ENCODE measurements at regions not wholly inside any gene's neighbourhood (a gene's known extent, or its start where the extent isn't known, plus 50 kb on each side); places are given as distances from the start of the nearest gene placed in this dataset.
"Not testable (repeated sequence)": the region's sequence is repeated elsewhere in the genome, so short reads cannot be mapped to it uniquely, and the experiment has no call there.

DNA sequence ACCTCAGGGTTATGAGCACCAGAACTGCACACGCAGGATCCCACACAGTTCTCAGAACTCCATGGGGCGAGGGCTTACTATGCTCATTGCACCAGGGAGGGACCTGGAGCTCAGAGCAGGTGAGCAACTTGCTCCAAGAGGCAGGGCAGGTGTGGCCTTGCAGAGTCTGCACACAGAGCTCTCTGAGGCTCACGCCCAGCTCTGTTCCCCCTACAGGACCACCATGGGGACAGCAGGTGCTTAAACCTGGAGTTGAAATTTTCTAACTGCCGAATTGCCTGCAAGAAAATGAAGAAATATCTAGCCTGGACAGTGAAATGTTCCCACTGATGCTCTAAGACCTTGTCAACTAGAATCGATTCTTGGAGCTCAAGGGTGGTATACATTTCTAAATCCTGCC, 49.9 kb upstream of the MSMB start:
- DNase-seq; intact Hi-C loops (cut with DNase I): not testable (repeated sequence)

DNA sequence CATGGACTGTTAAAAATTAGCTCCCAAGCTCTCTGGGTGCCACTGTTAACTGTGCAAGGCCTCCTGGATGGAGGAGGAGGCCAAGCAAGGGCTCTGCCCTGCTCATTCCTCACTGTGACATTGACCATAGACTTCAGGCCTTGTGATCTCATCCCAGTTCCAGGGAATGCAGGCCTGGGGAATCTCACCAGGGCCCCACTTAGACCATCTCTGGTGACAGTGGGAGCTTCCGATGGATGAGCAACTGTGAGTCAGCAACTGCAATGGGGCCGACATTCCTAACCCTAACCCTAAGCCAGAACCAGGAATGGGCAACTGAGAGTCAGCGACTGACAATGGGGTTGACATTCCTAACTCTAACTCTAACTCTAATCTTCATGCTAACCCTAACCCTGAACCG, 50.4 kb upstream of the MSMB start:
- intact Hi-C loops (cut with DNase I), result no loop called here
- no peak for DNase-seq

DNA sequence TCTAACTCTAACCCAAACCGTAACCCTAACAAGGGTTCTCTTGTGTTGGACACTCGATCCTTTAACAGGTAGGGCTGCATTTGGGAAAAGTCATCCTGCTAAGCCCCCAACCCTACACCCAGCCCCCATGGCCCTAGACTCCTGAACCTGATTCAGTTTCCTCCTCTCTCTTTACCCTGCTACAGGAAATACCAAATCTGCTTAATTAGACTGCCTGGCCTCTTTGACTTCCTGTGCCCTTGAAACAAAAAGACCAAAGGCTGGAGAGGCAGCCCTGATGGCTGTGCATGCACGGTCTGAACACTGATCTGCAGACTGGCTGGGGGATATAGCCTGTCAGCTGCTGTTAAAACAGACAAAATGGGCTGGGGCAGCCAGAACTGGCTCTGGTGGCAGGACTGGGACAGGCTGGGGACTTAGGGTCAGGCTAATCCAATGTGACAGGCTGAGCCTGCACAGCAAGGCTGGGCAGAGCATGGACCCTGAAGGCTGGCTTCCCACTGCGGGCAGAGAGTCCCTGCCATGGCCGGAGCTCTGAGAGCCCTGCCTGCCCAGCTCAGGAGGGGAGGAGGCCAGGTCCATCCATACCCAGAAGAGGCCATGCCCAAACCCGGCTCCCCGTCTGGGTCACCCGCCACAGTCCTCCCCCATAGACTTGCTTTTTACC, 51.0 kb upstream of the MSMB start:
- intact Hi-C loops (cut with DNase I), result no loop called here
- peak in 1 of 10 donors; percentile 72 for DNase-seq

DNA sequence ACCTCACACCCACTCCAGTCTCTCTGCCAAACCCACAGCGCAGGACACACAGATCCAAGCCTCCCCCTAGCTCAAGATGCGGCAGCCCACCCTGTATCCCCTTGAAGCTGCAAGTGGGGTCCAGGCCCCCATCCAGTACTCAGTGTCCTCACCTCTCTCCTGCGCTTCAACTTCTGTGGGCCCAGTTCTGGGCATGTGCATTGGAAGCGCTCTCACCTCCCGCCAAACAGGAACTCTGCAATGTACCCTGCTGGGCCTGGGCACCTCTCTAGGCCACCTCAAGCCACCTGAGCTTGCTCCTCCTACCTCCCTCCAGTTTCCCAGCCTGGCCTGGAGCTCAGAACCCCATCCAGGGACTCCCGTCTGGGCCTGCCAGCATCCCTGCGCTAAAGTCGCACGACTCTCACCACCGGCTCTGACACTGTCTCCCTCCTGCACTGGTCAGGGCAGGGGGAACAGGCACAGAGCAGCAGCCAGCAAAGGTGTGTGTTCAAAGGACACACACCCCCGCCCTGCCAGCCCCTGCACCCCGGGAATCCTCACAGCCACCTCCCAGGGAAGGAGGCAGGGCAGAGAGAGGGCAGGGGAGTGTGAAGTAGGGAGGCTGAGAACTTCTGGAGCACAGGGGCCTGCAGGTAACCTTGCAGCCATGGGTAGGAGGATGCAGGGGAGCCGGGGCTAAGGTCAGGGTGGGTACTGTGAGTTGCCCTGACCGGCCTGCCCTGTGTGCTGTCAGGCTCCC, 51.7 kb upstream of the MSMB start:
- no peak for DNase-seq

DNA sequence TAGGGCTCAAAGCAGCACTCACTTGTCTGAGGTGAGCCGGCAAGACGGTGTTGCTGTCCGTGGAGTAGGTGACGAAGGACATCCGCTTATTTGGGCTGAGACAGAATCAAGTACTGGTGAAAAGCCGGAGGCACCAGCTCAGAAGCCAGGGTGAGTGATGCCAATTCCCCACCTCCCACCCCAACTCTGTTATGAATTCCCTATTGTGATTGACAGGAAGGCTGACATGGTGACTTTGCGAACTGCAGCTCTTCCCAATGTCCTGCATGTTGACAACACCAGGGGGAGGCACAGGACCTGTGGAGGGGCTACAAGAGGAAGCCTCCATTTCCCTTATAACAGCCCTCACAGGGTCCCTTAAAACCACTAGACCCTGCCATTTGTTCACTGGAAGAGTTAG, 52.3 kb upstream of the MSMB start:
- intact Hi-C loops (cut with DNase I), result no loop called here
- no peak for DNase-seq

More for the DNA sequence above, 51.7 kb upstream of the MSMB start:
- intact Hi-C loops (cut with DNase I), result no loop called here

DNA sequence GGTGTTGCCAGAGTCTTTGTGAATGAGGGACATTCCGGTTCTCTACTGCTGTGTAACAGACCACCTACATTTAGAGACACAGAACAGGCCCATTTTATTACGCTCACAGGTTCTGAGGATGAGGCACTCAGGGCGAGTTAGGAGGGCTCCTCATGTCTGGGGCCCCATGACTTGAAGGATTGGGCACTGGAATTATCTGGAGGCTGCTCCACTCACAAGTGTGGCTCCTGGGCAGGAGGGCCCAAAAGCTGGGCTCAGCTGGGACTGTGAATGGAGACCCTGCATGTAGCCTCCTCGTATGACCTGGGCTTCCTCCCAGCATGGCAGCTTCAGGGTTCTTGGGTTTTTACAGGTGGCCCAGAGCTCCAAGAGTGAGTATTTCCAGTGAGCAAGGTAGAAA, 52.9 kb upstream of the MSMB start:
- intact Hi-C loops (cut with DNase I); DNase-seq: not testable (repeated sequence)

DNA sequence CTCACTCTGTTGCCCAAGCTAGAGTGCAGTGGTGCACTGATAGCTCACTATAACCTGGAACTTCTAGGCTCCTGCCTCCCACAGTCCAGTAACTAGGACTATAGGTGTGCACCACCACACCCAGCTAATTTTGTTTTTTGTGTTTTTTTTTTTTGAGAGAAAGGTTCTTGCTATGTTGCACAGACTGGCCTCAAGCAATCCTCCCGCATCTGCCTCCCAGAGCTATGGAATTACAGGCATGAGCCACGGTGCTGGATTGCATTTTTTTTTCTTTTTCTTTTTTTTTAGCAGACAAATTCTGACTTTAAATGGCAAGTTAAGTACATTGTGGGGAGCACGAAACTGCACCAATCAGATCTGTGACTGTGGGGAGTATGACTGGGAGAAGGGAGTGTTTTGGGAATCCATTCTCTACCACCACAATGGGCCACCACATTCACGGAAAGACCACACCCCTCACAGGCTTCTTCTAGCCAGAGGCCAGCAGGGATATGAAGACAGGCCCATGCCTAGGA, 58.1 kb upstream of the MSMB start:
- no peak for DNase-seq
- intact Hi-C loops (cut with DNase I), result no loop called here

DNA sequence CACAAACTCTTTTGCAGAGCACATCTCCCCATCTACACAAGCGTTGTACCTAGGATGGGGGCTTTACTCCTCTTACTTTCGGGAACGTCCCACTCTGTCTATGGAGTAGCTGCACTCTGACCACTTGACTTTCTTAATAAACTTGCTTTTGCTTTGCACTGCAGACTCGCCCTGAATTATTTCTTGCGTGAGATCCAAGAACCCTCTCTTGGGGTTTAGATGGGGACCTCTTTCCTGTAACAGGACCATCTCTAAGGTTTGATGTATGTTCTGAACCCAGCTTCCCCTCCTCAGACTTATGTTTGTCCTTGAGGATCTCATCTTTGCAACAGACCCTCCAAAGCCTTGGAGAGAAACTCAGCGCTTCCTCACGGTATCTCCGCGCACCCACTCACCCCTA, 59.3 kb upstream of the MSMB start:
- DNase-seq, result not testable (repeated sequence)
- intact Hi-C loops (cut with DNase I), result loop anchor here (5.0 kb wide), 1 partner anchor 177 kb away; no protein-coding TSS in a partner anchor

DNA sequence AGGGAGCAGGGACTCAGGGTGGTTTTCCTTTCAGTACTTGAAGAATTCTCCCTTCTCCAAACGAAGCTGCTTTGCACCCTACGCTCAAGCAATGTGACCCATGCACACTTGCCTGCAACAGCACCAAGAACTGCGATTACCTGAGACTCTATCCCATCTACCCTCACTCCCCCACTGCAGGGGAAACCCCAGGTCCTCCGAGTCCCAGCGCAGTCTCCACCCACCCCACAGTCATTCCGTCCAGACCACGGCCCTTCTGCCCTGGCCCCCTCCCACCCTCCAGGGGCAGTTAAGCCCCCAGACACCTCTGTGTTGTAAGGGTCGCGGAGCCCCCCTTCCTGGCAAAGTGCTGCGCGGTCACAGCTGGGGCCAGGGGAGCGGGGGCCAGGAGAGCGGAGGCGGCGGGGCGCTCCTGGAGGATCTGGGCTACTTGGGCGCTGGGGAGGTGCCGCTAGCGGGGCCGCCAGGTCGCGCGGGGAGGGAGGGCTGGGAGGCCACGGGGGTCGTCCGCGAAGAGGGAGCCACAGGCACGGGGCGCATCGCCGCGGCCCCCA, 59.9 kb upstream of the MSMB start:
- not testable (repeated sequence) for DNase-seq
- intact Hi-C loops (cut with DNase I), result loop anchor here (5.0 kb wide), 1 partner anchor 176 kb away; no protein-coding TSS in a partner anchor

DNA sequence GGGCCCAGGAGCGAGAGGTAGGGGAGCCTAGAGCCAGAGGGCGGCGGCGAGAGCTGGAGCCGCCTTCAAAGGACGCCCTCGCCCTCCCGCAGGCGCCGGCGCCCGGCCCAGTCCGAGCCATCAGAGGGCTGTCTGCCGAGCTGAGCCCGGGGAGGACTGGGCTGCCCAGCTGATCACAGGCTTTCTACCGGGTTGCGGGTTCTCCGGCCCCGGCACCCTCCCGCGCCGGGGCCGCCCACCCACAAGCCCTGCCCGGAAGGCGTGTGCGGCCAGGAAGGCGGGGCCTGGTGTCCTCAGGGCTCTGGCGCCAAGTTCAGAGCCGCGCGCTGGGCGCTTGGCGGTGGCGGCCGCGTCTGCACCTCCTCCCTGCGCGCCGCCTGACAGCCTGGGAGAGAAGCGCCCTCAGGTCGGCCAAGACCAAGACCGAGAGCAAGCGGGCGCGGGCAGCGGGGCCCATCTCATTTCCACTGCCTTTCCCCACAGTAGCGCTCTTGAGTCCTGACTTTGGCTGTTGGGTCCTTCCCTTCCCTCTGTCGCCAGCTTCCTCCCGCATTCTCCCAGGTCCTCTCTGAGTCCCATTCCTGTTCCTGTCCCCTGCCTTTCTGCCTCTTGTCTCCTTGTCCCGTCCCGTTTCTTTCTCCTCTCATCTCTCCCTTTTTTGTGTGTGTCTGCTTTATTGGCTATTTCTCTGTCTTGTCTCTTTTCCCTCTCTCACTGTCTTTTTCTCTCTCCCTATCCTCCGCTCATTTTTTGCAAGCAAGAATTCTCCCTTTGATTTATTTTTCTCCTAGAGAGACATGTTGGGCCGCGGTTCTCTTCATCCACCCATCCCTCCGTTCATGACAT, 60.6 kb upstream of the MSMB start:
- peak in 9 of 10 donors; percentile 40 to 94 (median 67) for DNase-seq
- intact Hi-C loops (cut with DNase I), result loop anchor here (5.0 kb wide), 1 partner anchor 176 kb away; no protein-coding TSS in a partner anchor

DNA sequence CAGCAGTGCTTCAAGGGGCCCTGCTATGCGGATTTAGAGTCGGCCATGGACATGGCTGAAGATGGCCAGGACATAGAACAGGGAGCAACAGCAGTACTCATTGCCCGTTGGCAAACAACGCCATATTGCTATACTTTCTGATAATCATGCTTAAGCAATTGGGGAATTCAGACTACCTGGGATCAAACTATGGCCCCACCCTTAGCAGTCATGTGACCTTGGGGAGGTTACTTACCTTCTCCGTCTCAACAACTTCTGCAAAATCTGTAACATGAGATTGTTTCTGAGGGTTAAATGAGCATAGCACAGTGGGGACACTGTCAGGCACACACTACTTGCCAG, 62.1 kb upstream of the MSMB start:
- intact Hi-C loops (cut with DNase I), result loop anchor here (5.0 kb wide), 1 partner anchor 174 kb away; no protein-coding TSS in a partner anchor
- DNase-seq, result not testable (repeated sequence)

DNA sequence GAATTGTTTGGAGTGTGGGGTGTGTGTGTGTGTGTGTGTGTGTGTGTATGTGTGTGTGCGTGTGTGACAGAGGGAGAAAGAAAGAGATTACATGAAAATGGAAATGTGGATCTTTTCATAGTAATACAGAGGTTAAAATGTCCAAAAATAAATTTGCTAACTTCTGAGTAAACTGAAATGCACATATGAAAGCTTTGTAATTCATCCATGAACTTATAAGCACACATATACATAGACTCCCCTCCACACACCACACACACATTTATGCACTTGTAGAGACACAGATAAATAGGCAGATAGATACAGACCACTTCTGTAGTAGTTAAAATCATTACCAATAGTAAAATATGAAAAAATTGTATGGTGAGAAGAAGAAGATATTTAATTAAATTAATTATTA, 108.2 kb upstream of the MSMB start:
- DNase-seq; intact Hi-C loops (cut with DNase I): not testable (repeated sequence)

DNA sequence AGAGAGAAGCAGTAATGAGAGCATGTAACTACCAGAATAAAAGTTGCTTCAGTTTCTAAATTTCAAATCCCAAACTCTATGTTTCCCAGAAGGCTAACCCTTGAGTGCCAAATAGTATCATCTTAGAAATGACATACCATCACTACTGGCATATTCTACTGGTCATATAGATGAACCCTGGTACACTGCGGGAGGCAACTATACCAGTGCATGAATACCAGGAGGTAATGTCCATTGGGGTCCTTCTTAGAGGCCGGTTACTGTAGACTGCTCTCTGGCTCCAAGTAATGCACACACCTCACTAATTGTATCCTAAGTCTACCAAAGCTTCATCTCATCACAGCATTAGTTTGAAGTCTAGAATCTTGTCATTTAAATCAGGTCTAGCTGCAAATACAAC, 108.6 kb upstream of the MSMB start:
- intact Hi-C loops (cut with DNase I); DNase-seq: not testable (repeated sequence)

DNA sequence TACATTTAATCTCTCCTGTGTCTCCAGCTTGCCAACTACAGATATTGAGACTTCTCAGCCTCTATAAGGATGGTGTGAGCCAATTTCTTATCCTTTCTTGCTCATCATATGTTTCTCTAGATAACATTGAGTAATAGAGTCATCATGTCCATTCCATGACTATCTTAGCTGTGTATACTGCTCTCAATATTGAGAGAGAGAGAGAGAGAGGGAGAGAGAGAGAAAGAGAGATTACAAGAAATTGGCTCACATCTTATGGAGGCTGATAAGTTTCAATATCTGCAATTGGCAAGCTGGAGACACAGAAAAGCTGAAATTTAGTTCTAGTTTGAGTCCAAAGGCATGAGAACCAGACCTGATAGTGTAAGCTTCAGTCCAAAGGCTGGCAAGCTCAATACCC, 110.8 kb upstream of the MSMB start:
- DNase-seq; intact Hi-C loops (cut with DNase I): not testable (repeated sequence)

DNA sequence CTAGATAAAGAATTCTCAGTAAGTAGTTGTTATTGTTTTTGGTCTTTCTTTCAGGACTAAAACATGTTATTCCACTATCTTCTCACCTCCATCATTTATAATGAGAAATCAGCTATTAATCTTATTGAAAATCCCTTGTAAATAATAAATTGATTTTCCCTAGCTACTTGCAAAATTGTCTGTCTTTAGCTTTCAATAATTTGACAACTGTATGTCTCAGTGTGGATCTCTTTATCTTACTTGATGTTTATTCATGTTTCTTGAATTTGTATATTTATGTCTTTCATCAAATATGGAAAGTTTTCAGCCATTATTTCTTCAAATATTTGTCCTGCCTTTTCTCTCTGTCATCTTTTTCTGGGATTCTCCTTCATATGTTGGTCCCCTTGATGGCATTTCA, 117.1 kb upstream of the ANTXRL start:
- intact Hi-C loops (cut with DNase I), result no loop called here
- DNase-seq, result no peak

DNA sequence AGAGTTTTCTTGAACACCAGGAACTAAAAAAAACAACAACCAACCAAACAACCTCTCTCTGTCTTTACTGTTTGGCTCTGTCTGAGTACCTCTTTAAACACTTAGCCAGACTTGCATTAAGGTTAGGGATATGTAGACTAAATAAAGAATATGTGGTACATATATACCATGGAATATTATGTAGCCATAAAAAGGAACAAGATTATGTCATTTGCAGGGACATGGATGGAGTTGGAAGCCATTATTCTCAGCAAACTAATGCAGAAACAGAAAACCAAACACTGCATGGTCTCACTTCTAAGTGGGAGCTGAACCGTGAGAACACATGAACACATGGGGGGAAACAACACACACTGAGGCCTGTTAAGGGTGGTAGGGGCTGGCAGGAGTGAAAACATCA, 116.0 kb upstream of the ANTXRL start:
- intact Hi-C loops (cut with DNase I), result no loop called here

DNA sequence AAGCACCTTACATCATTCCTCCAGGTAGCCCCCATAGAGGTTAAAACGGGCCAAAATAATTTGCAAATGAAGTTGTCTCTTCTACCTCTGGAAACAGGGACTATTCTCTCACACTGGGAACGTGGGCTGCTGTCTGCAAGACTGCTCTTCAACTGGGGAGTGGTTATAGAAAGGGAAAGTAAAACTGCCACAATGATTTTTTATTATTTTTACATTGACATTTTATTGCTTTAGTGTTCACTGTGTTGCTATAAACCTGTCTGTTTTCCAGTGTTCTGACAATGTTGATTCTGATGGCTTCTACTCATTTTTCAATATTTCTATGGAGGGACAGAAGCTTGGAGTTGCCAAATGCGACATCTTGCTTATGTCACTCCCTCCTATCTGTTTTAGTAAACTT, 115.1 kb upstream of the ANTXRL start:
- no peak for DNase-seq
- intact Hi-C loops (cut with DNase I), result no loop called here

More for the DNA sequence above, 116.0 kb upstream of the ANTXRL start:
- no peak for DNase-seq

DNA sequence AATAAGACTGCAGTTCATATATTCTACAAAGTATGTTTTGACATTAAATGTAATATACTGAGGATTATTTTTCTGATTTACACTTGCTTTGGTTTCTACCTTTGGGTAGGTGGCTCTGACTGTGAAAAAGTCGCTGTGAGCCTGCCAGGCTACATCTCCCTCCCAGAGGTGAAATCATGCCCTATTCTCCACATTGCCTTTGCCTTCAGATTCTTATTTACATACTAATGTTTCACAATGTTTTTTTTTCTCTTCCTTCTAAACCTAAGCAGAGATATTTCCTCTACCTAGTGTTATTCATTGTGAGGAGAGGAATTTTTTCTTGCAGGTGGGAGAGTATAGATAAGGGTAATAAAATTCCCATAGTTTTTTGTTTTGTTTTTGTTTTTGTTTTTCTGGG, 111.5 kb upstream of the ANTXRL start:
- intact Hi-C loops (cut with DNase I), result no loop called here
- no peak for DNase-seq

DNA sequence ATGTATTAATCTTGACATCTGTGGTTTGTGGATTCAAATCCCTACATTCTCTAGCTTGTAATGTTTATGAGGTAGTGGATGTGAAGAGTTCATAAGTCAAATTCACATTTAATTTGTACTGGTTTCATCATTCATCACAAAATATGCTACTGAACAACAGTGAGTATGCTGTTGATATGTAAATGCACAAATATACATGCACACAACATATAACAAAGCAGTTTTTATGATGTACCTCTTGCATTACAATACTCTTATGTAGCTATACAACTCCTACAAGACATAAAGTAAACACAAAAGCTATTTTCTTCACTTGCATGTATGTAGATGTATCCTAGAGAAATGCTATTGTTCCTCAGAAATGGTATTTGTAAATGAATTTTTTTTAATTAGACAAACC, 111.0 kb upstream of the ANTXRL start:
- no peak for DNase-seq
- intact Hi-C loops (cut with DNase I), result no loop called here

DNA sequence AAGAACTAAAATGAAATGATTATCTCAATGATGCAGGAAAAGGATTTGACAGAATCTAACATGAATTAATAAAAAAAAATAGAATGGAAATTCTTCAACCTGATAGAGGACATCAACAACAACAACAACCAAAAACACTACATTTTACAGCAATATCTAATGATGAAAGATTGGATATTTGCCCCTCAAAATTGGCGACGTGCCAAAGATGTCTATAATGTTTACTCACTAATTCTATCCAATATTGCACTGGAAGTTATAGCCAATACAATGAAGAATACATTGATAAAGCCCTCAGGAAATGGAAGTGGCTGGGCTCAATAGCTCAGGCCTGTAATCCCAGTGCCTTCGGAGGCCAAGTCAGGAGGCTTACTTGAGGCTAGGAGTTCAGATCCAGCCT, 99.4 kb upstream of the ANTXRL start:
- intact Hi-C loops (cut with DNase I); DNase-seq: not testable (repeated sequence)

DNA sequence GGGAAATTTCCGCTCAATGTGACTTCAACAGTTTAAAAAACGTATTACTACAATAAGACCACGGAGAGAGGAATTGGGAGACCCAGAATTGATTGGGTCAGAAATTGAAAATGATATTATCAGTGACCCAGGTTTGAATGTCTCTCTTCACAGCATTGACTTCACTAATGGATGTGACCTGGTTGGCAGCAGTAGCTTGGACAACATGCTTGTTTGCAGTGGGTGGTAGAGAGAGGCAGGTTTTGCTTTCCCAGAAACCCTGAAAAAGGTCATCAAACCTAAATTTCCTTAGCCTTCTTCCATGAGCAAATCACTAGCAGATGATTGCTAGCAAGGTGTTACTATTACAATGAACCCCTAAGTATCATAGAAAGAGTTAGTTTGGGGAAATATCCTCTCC, 89.7 kb upstream of the ANTXRL start:
- intact Hi-C loops (cut with DNase I), result no loop called here
- DNase-seq, result no peak

All from posterior cingulate gyrus (tissue), 11 donors.